CD14-positive monocyte (primary cell): ENCODE measurements at regions not wholly inside any gene's neighbourhood (a gene's known extent, or its start where the extent isn't known, plus 50 kb on each side); places are given as distances from the start of the nearest gene placed in this dataset.

ENCODE experiments used
- DNase-seq, 3 donors: peaks; one replicate each; pipeline ENCODE4 v3.0.0-alpha.2; 2011 to 2022
- H2AFZ ChIP-seq: 2 replicates; pipeline ENCODE4 v1.6.0; 2012; ENCODE audit warnings: mild to moderate bottlenecking, low read depth, low read length, inconsistent platforms; ENCODE audit not compliant: insufficient read depth, poor library complexity, severe bottlenecking
- H3K27ac ChIP-seq, 2 donors: 1 replicate in 1 of 2; 2 replicates in 1 of 2; pipeline ENCODE4 v1.5.1; 2012 to 2013; ENCODE audit warnings: low read length in 2 of 2, control low read depth in 1 of 2, inconsistent platforms in 1 of 2, low read depth in 1 of 2, mild to moderate bottlenecking in 1 of 2
- H3K27me3 ChIP-seq, 2 donors: one replicate each; pipeline versions ENCODE4 v1.6.0 to v1.6.1; 2011 to 2013; ENCODE audit warnings: low read length in 2 of 2; ENCODE audit not compliant: control insufficient read depth in 2 of 2, insufficient read depth in 2 of 2
- H3K36me3 ChIP-seq, 2 donors: replicated peaks in 1 of 2; 1 replicate in 1 of 2; 2 replicates in 1 of 2; pipeline versions ENCODE4 v1.5.1 to v1.6.1; 2012 to 2013; ENCODE audit warnings: low read length in 2 of 2, control low read depth in 1 of 2, inconsistent platforms in 1 of 2, mild to moderate bottlenecking in 1 of 2; ENCODE audit not compliant: insufficient read depth in 2 of 2, control insufficient read depth in 1 of 2
- H3K4me1 ChIP-seq, 2 donors: 1 replicate in 1 of 2; 2 replicates in 1 of 2; pipeline versions ENCODE4 v1.5.1 to v1.6.1; 2012 to 2013; ENCODE audit warnings: low read length in 2 of 2, control low read depth in 1 of 2, inconsistent platforms in 1 of 2, mild to moderate bottlenecking in 1 of 2, moderate library complexity in 1 of 2; ENCODE audit not compliant: insufficient read depth in 2 of 2, control insufficient read depth in 1 of 2
- H3K4me2 ChIP-seq: replicated peaks from 2 replicates; pipeline ENCODE3; 2012; ENCODE audit warnings: low read length, moderate library complexity, mild to moderate bottlenecking; ENCODE audit not compliant: poor library complexity, severe bottlenecking; ENCODE audit errors: extremely low read depth
- H3K4me3 ChIP-seq, 3 experiments: fragments of 200-600 bp in 1 of 3; sonication (generic) in 1 of 3; replicated peaks in 1 of 3; 1 replicate in 2 of 3; 2 replicates in 1 of 3; pipeline ENCODE4 v1.5.1; 2011 to 2013; ENCODE audit warnings: low read length in 3 of 3, mild to moderate bottlenecking in 3 of 3, control low read depth in 2 of 3, low read depth in 2 of 3, inconsistent platforms in 1 of 3, moderate library complexity in 1 of 3
- H3K79me2 ChIP-seq: 2 replicates; pipeline ENCODE4 v1.6.0; 2012; ENCODE audit warnings: mild to moderate bottlenecking, control low read depth, inconsistent platforms, low read length, moderate library complexity; ENCODE audit not compliant: insufficient read depth
- H3K9ac ChIP-seq: 2 replicates; pipeline ENCODE4 v1.6.0; 2017; ENCODE audit warnings: low read length, mild to moderate bottlenecking; ENCODE audit not compliant: insufficient read depth, poor library complexity, severe bottlenecking
- H3K9me3 ChIP-seq, 2 donors: replicated peaks in 1 of 2; 1 replicate in 1 of 2; 2 replicates in 1 of 2; pipeline versions ENCODE4 v1.5.1 to v1.6.1; 2012 to 2013; ENCODE audit warnings: low read length in 2 of 2, control low read depth in 1 of 2; ENCODE audit not compliant: control insufficient read depth in 1 of 2, insufficient read depth in 1 of 2
- H4K20me1 ChIP-seq: 2 replicates; pipeline ENCODE4 v1.6.0; 2012; ENCODE audit warnings: mild to moderate bottlenecking, low read length, control low read depth, moderate library complexity; ENCODE audit not compliant: insufficient read depth
- H3K27ac Mint-ChIP-seq, 7 donors: one replicate each; pipeline ENCODE4 v1.8.0; 2020; ENCODE audit warnings: mild to moderate bottlenecking in 7 of 7, mixed read lengths in 7 of 7, moderate library complexity in 6 of 7, inconsistent platforms in 2 of 7
- H3K27me3 Mint-ChIP-seq, 3 donors: one replicate each; pipeline ENCODE4 v1.8.0; 2021 to 2022; ENCODE audit warnings: low read depth in 3 of 3, mild to moderate bottlenecking in 3 of 3, mixed read lengths in 3 of 3, moderate library complexity in 3 of 3, inconsistent platforms in 1 of 3
- H3K36me3 Mint-ChIP-seq, 2 donors: one replicate each; pipeline ENCODE4 v1.8.0; 2020; ENCODE audit warnings: mixed read lengths in 2 of 2, inconsistent platforms in 1 of 2, mild to moderate bottlenecking in 1 of 2
- H3K4me1 Mint-ChIP-seq: one replicate; pipeline ENCODE4 v1.8.0; 2020; ENCODE audit warnings: mild to moderate bottlenecking, mixed read lengths
- H3K4me3 Mint-ChIP-seq, 2 donors: one replicate each; pipeline ENCODE4 v1.8.0; 2020; ENCODE audit warnings: mild to moderate bottlenecking in 2 of 2, mixed read lengths in 2 of 2, moderate library complexity in 1 of 2
- H3K9me3 Mint-ChIP-seq, 7 donors: one replicate each; pipeline ENCODE4 v1.8.0; 2020 to 2022; ENCODE audit warnings: mixed read lengths in 7 of 7, mild to moderate bottlenecking in 6 of 7, moderate library complexity in 6 of 7, inconsistent platforms in 2 of 7
- WGBS: methylation state at CpG from one replicate; pipeline ENCODE4 v1.1.5; 2013; ENCODE audit warnings: missing lambda C conversion rate; ENCODE audit not compliant: insufficient coverage; 5-methylcytosine and 5-hydroxymethylcytosine counted together
- intact Hi-C, 2 donors: fragments of 100-400 bp; cut with micrococcal nuclease; formaldehyde crosslinking; loops; one replicate each; pipeline versions ENCODE4 v1.15.0 to v1.15.1; 2023
- TF ChIP-seq, protein P1 (sequence below): fragments of 200-600 bp; IDR thresholded peaks from one replicate; pipeline ENCODE4 v1.8.0; 2022; ENCODE audit warnings: antibody characterized with exemption, mild to moderate bottlenecking

- TF ChIP-seq, protein P1, sequence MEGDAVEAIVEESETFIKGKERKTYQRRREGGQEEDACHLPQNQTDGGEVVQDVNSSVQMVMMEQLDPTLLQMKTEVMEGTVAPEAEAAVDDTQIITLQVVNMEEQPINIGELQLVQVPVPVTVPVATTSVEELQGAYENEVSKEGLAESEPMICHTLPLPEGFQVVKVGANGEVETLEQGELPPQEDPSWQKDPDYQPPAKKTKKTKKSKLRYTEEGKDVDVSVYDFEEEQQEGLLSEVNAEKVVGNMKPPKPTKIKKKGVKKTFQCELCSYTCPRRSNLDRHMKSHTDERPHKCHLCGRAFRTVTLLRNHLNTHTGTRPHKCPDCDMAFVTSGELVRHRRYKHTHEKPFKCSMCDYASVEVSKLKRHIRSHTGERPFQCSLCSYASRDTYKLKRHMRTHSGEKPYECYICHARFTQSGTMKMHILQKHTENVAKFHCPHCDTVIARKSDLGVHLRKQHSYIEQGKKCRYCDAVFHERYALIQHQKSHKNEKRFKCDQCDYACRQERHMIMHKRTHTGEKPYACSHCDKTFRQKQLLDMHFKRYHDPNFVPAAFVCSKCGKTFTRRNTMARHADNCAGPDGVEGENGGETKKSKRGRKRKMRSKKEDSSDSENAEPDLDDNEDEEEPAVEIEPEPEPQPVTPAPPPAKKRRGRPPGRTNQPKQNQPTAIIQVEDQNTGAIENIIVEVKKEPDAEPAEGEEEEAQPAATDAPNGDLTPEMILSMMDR, result no peak
- no peak overlapping the region for H2AFZ ChIP-seq
- WGBS, result 89% methylated on average over 4 of the region's 4 CpGs
- Mint-ChIP-seq H3K36me3 (no peaks in the 10 kb centered on the region), H3K27me3 (peaks cover 0 to 11% (median 9%) of the 10 kb centered on the region in 3 donors), H3K27ac (peak overlapping the region in 1 of 7 donors; percentile 14), H3K4me1 (no peaks in the 10 kb centered on the region), H3K9me3 (peaks cover 16 to 33% (median 23%) of the 10 kb centered on the region in 7 donors), H3K4me3 (no peak overlapping the region)
- H3K36me3 ChIP-seq, result no peaks in the 10 kb centered on the region
- no peaks in the 10 kb centered on the region for H4K20me1 ChIP-seq
- no peak overlapping the region for H3K9ac ChIP-seq
- no peaks in the 10 kb centered on the region for H3K79me2 ChIP-seq
- no peak for DNase-seq
- H3K4me1 ChIP-seq, result no peaks in the 10 kb centered on the region
- intact Hi-C loops, result no loop called here
- no peak overlapping the region for H3K4me3 ChIP-seq
- H3K9me3 ChIP-seq, result peaks cover 11 to 20% of the 10 kb centered on the region in 2 donors
- H3K27me3 ChIP-seq, result no peaks in the 10 kb centered on the region
- H3K27ac ChIP-seq, result no peak overlapping the region
- H3K4me2 ChIP-seq, result no peak overlapping the region
Observed at GRCh38 chr6:137588472-137588871, 94.3 kb upstream of the OLIG3 start.

GRCh38 chr6:137589067-137589848 lies 95.1 kb upstream of the OLIG3 start:
- intact Hi-C loops, result no loop called here
- no peak overlapping the region for H3K27ac Mint-ChIP-seq
- WGBS, result 90% methylated on average over 9 of the region's 9 CpGs
- Histone ChIP-seq H3K27me3 (no peaks in the 10 kb centered on the region), H3K9ac (no peak overlapping the region), H3K4me2 (no peak overlapping the region), H4K20me1 (no peaks in the 10 kb centered on the region), H3K79me2 (no peaks in the 10 kb centered on the region), H3K4me1 (no peaks in the 10 kb centered on the region), H3K9me3 (peaks cover 14 to 20% of the 10 kb centered on the region in 2 donors), H2AFZ (no peak overlapping the region), H3K27ac (no peak overlapping the region), H3K4me3 (no peak overlapping the region), H3K36me3 (no peaks in the 10 kb centered on the region)
- H3K9me3 Mint-ChIP-seq, result peaks cover 16 to 35% (median 22%) of the 10 kb centered on the region in 7 donors
- H3K27me3 Mint-ChIP-seq, result peaks cover 0 to 11% (median 9%) of the 10 kb centered on the region in 3 donors
- H3K4me3 Mint-ChIP-seq, result no peak overlapping the region
- no peaks in the 10 kb centered on the region for H3K36me3 Mint-ChIP-seq
- H3K4me1 Mint-ChIP-seq, result no peaks in the 10 kb centered on the region
- TF ChIP-seq, protein P1, result peak; percentile 31
- peak in 2 of 3 donors; percentile 5 to 8 for DNase-seq
